Colonic mucosa (tissue), 4 donors: ENCODE measurements at regions not wholly inside any gene's neighbourhood (a gene's known extent, or its start where the extent isn't known, plus 50 kb on each side); places are given as distances from the start of the nearest gene placed in this dataset.

Experiments
- DNase-seq: peaks from one replicate; pipeline ENCODE4 v3.0.0-alpha.2; 2020
- H3K27ac ChIP-seq: fragments of 200-600 bp; one replicate; pipeline ENCODE4 v1.8.0; 2021
- H3K27me3 ChIP-seq: fragments of 200-600 bp; one replicate; pipeline ENCODE4 v1.8.0; 2021
- H3K36me3 ChIP-seq: fragments of 200-600 bp; one replicate; pipeline ENCODE4 v1.8.0; 2021
- H3K4me1 ChIP-seq: fragments of 200-600 bp; one replicate; pipeline ENCODE4 v1.8.0; 2021; ENCODE audit warnings: mild to moderate bottlenecking
- H3K4me3 ChIP-seq: fragments of 200-600 bp; one replicate; pipeline ENCODE4 v1.8.0; 2021
- H3K9ac ChIP-seq, 2 donors: one replicate each; pipeline ENCODE4 v1.7.0; 2013; ENCODE audit warnings: control low read depth in 2 of 2, low read depth in 2 of 2, low read length in 2 of 2
- H3K9me3 ChIP-seq: fragments of 200-600 bp; one replicate; pipeline ENCODE4 v1.8.0; 2021
- intact Hi-C: fragments of 100-400 bp; cut with DNase I; formaldehyde crosslinking; loops from one replicate; pipeline ENCODE4 v1.14.1; 2022
- TF ChIP-seq, protein P1 (sequence below): fragments of 200-600 bp; IDR thresholded peaks from one replicate; pipeline ENCODE4 v1.8.0; 2022; ENCODE audit warnings: antibody characterized with exemption, mild to moderate bottlenecking
- donor health status: healthy.
- donor health status: DM: no; HTN: no; CAD: no.
- donor health status: DM: no; HTN: no; CAD: no.

DNA sequence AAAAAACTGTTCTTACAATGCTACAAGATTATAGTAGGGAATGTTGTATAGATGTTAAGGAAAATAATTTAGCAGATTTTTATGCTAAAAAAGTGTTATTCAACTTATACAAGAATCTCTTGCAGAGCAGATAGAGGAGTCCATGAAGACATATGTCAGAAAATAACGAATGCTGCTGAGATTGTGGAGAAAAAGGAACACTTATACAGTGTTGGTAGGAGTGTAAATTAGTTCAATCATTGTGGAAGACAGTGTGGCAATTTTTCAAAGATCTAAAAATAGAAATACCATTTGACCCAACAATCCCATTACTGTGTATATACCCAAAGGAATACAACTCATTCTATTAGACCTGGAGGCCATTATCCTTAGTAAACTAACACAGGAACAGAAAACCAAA is 286.2 kb upstream of the OLFM3 start:
- intact Hi-C loops, result no loop called here
- TF ChIP-seq, protein P1, sequence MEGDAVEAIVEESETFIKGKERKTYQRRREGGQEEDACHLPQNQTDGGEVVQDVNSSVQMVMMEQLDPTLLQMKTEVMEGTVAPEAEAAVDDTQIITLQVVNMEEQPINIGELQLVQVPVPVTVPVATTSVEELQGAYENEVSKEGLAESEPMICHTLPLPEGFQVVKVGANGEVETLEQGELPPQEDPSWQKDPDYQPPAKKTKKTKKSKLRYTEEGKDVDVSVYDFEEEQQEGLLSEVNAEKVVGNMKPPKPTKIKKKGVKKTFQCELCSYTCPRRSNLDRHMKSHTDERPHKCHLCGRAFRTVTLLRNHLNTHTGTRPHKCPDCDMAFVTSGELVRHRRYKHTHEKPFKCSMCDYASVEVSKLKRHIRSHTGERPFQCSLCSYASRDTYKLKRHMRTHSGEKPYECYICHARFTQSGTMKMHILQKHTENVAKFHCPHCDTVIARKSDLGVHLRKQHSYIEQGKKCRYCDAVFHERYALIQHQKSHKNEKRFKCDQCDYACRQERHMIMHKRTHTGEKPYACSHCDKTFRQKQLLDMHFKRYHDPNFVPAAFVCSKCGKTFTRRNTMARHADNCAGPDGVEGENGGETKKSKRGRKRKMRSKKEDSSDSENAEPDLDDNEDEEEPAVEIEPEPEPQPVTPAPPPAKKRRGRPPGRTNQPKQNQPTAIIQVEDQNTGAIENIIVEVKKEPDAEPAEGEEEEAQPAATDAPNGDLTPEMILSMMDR, result no peak
- Histone ChIP-seq H3K36me3 (no peaks in the 10 kb centered on the region), H3K9ac (no peak overlapping the region), H3K4me3 (no peak overlapping the region), H3K9me3 (no peaks in the 10 kb centered on the region), H3K27me3 (no peaks in the 10 kb centered on the region), H3K4me1 (no peaks in the 10 kb centered on the region), H3K27ac (no peak overlapping the region)
- DNase-seq, result no peak

DNA sequence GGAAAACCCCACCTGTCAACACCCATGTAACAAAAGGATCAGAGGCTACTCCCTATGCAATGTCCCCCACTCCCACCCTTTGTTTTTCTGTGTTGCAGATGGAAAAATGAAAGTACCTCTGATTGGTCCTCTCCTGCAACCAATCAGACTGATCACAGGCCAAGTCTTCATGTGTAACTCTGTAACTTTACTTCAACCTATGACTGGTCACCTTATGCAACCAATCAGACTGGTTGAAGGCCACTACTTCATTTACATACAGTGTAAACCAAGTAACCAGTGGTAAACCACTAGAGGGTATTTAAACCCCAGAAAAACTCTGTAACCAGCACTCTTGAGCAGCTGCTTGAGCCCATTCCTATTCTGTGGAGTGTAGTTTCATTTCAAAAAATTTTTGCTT is 266.3 kb upstream of the OLFM3 start:
- Histone ChIP-seq H3K27ac (no peak overlapping the region), H3K4me3 (no peak overlapping the region), H3K9ac (no peak overlapping the region), H3K9me3 (no peaks in the 10 kb centered on the region), H3K27me3 (no peaks in the 10 kb centered on the region), H3K36me3 (no peaks in the 10 kb centered on the region), H3K4me1 (no peaks in the 10 kb centered on the region)
- TF ChIP-seq, protein P1, result no peak
- intact Hi-C loops, result no loop called here
- DNase-seq, result no peak

DNA sequence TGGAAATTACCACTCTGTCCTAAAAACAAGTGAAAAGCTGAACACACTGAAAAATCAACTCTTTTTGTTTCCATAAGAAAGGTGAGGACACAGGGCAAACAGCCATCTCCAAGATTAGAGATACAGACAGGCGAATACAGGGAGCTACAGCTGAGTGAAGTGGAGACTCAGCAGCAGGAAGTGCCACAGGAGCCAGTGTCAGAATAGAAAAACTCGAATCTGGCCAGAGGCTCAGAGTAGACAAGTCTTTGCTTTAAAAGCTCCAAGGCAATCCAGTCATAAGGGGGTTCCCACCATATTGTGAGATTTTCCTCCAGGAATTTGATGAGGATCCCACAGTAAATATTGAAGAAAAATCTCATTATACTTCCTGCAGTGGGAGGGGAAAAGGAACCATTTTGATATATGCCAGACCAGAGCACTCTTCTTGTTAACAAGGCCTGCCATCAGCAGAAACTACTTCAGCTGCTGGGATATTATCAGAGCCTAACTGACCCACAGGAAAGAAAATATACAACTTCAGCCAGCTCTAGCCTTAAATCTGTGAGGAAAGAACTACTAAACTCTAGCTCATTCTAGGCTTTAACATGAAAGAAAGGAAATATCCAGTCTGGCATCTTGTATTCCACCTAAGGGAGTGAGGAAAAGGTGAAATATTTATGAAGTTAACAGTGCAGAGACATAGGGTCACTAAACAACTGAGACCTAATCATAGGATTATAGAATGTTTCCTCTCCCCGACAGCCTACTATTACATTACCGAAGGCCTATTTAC is 256.2 kb upstream of the OLFM3 start:
- intact Hi-C loops, result no loop called here
- Histone ChIP-seq H3K4me1 (no peaks in the 10 kb centered on the region), H3K27ac (no peak overlapping the region), H3K27me3 (no peaks in the 10 kb centered on the region), H3K4me3 (no peak overlapping the region), H3K36me3 (no peaks in the 10 kb centered on the region), H3K9me3 (no peaks in the 10 kb centered on the region), H3K9ac (no peak overlapping the region)
- TF ChIP-seq, protein P1, result no peak
- DNase-seq, result no peak

DNA sequence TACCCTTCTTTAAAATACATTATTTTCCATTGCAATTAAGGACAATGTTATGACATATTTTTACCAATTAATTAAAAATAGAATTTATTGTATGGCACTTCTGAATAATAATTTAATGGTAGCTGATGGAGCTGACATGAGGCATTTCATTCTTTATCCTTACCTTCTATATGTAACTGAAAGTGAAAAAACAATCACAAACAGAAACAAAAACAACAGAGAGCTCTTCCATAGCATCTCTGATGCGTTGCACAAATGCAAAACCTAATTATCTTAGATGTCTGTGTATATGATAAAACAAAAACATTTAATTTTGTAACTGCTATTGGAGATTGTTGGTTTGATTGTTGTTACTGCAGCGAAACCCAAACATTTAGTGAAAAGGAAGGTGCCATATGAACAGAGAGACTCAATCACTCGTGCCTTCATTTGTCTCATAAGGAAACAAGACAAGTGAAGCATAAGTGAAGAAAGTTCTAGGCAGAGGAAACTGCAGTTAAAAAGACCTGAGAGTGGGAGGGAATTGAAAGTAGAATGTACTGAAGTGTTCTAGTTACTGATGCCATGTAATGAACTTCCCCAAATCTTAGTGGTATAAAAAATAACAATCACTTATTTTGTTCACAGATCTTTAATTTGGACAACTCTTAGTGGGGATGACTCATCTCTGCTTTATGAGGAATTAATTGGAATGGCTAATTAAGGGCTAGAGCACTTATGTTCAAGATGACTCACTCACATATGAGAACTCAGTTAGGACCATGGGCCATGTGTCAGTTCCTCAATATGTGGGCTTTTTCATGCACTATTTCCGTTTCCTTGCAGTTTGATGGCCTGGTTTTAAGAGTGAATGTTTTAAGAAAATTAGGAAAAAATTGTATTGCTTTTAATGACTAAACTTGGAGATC is 245.0 kb upstream of the OLFM3 start:
- DNase-seq, result no peak
- no peak overlapping the region for H3K27ac ChIP-seq
- no peaks in the 10 kb centered on the region for H3K36me3 ChIP-seq
- H3K4me1 ChIP-seq, result no peaks in the 10 kb centered on the region
- no peaks in the 10 kb centered on the region for H3K27me3 ChIP-seq
- no peak overlapping the region for H3K4me3 ChIP-seq
- H3K9me3 ChIP-seq, result no peaks in the 10 kb centered on the region
- TF ChIP-seq, protein P1, result no peak
- H3K9ac ChIP-seq, result no peak overlapping the region
- intact Hi-C loops, result no loop called here

DNA sequence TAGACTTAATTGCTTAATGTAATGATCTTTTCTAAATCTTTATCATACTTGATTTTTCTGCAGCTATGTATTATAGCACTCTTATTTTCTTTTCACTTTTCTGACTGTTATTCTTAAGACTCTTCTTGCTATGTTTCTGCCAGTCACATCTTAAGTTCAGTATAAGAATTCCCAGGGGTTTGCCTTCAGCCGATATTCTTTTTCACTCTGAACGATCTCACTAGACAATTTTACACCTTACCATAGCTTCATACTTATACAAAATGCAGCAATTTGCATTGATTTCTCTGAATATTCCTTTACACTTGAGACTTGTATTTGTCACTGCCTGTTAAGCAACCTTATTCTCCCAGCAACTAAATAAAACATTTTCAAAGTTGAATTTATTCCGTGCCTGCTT is 242.5 kb upstream of the OLFM3 start:
- Histone ChIP-seq H3K27ac (no peak overlapping the region), H3K9ac (no peak overlapping the region), H3K9me3 (no peaks in the 10 kb centered on the region), H3K36me3 (no peaks in the 10 kb centered on the region), H3K27me3 (no peaks in the 10 kb centered on the region), H3K4me1 (no peaks in the 10 kb centered on the region), H3K4me3 (no peak overlapping the region)
- intact Hi-C loops, result no loop called here
- TF ChIP-seq, protein P1, result no peak
- no peak for DNase-seq
